A673 (cell line): ENCODE measurements at regions not wholly inside any gene's neighbourhood (a gene's known extent, or its start where the extent isn't known, plus 50 kb on each side); places are given as distances from the start of the nearest gene placed in this dataset.

Source experiments
- BruUV-seq: library from RNA; stranded (reverse); fragments of 400-500 nt; replicated peaks from 2 replicates; lab custom pipeline; 2021; lab: Mats Ljungman, UMichigan
- CTCF ChIA-PET: fragments of 300-600 bp; sonication (Branson Sonifier 250); formaldehyde crosslinking; loops from one replicate; lab custom pipeline; 2022; ENCODE audit warnings: antibody characterized with exemption; lab: Charles Lee
- POLR2A ChIA-PET: fragments of 300-600 bp; sonication (Branson Sonifier 250); formaldehyde crosslinking; loops from one replicate; lab custom pipeline; 2022; ENCODE audit warnings: antibody characterized with exemption; ENCODE audit not compliant: low non-redundant PET; lab: Charles Lee
- DNase-seq: peaks from one replicate; pipeline ENCODE4 v3.0.0-alpha.2; 2015; ENCODE audit warnings: low spot score
- H3K27ac ChIP-seq: fragments of 200-600 bp; sonication (generic); 2 replicates; pipeline ENCODE4 v1.5.1; 2016; ENCODE audit warnings: mixed run types, low read depth, mild to moderate bottlenecking, mixed read lengths, antibody characterized with exemption, low read length; ENCODE audit not compliant: poor library complexity, severe bottlenecking
- H3K27me3 ChIP-seq: fragments of 200-600 bp; sonication (generic); replicated peaks from 2 replicates; pipeline ENCODE4 v1.6.1; 2017; ENCODE audit warnings: mixed run types, low read depth, mild to moderate bottlenecking, mixed read lengths, antibody characterized with exemption, low read length; ENCODE audit not compliant: insufficient read depth, poor library complexity
- H3K36me3 ChIP-seq: fragments of 200-600 bp; sonication (generic); 2 replicates; pipeline ENCODE4 v1.6.1; 2016; ENCODE audit warnings: mixed run types, mild to moderate bottlenecking, mixed read lengths, antibody characterized with exemption, low read length; ENCODE audit not compliant: insufficient read depth, poor library complexity, severe bottlenecking
- H3K4me1 ChIP-seq: fragments of 200-600 bp; sonication (generic); 2 replicates; pipeline ENCODE4 v1.6.1; 2017; ENCODE audit warnings: mixed run types, mild to moderate bottlenecking, mixed read lengths, antibody characterized with exemption, low read length; ENCODE audit not compliant: insufficient read depth, poor library complexity, severe bottlenecking
- H3K4me3 ChIP-seq: fragments of 200-600 bp; sonication (generic); 2 replicates; pipeline ENCODE4 v1.5.1; 2016; ENCODE audit warnings: low read depth, mixed run types, mild to moderate bottlenecking, mixed read lengths, low read length; ENCODE audit not compliant: poor library complexity, severe bottlenecking
- H3K9me3 ChIP-seq: fragments of 200-600 bp; sonication (generic); 2 replicates; pipeline ENCODE4 v1.6.1; 2016; ENCODE audit warnings: mixed run types, low read depth, mild to moderate bottlenecking, mixed read lengths, antibody characterized with exemption, low read length; ENCODE audit not compliant: poor library complexity, severe bottlenecking
- EZH2 ChIP-seq: fragments of 200-600 bp; sonication (generic); IDR thresholded peaks from 2 replicates; pipeline ENCODE4 v1.6.1; 2017; ENCODE audit warnings: borderline replicate concordance, low read depth, mild to moderate bottlenecking, mixed read lengths, antibody characterized with exemption, low read length; ENCODE audit not compliant: poor library complexity, severe bottlenecking
- intact Hi-C: fragments of 100-400 bp; cut with micrococcal nuclease; formaldehyde crosslinking; loops from one replicate; pipeline ENCODE4 v1.10.0; 2022; ENCODE audit not compliant: unreplicated experiment
- TF ChIP-seq, protein P1 (sequence below): fragments of 300-800, 200-600 bp; sonication (generic); conservative IDR thresholded peaks from 2 replicates; pipeline ENCODE4 v1.5.1; 2017; ENCODE audit warnings: low read depth, mild to moderate bottlenecking, antibody characterized with exemption, low read length, moderate library complexity, mixed read lengths

DNA sequence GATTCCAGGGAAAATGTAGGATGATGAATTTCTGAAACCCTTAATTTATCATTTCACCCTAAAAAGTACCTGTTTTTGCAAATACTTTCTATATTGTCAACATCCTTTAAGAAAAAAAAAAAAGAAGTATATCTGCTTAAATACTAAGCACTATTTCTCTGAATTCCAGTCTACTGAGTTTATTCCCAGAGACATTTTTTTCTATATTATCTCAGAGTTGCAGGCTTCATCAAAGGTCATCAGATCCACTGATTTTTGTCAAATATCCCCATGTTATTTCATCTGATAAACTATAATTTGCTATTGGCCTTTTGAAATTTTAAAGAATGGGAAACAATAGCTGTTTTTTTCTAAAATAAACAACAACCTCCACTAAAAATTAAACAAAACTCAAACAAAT is 357.6 kb upstream of the ID4 start:
- Histone ChIP-seq H3K27me3 (no peaks in the 10 kb centered on the region), H3K9me3 (no peaks in the 10 kb centered on the region), H3K4me1 (no peaks in the 10 kb centered on the region), H3K4me3 (no peak overlapping the region), H3K36me3 (no peaks in the 10 kb centered on the region), H3K27ac (no peak overlapping the region)
- intact Hi-C loops: no loop called here
- no TSS peak for BruUV-seq
- POLR2A ChIA-PET: no interaction called here
- CTCF ChIA-PET: no interaction called here
- DNase-seq: no peak
- TF ChIP-seq, protein P1, sequence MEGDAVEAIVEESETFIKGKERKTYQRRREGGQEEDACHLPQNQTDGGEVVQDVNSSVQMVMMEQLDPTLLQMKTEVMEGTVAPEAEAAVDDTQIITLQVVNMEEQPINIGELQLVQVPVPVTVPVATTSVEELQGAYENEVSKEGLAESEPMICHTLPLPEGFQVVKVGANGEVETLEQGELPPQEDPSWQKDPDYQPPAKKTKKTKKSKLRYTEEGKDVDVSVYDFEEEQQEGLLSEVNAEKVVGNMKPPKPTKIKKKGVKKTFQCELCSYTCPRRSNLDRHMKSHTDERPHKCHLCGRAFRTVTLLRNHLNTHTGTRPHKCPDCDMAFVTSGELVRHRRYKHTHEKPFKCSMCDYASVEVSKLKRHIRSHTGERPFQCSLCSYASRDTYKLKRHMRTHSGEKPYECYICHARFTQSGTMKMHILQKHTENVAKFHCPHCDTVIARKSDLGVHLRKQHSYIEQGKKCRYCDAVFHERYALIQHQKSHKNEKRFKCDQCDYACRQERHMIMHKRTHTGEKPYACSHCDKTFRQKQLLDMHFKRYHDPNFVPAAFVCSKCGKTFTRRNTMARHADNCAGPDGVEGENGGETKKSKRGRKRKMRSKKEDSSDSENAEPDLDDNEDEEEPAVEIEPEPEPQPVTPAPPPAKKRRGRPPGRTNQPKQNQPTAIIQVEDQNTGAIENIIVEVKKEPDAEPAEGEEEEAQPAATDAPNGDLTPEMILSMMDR: no peak
- no peak for TF ChIP-seq EZH2

DNA sequence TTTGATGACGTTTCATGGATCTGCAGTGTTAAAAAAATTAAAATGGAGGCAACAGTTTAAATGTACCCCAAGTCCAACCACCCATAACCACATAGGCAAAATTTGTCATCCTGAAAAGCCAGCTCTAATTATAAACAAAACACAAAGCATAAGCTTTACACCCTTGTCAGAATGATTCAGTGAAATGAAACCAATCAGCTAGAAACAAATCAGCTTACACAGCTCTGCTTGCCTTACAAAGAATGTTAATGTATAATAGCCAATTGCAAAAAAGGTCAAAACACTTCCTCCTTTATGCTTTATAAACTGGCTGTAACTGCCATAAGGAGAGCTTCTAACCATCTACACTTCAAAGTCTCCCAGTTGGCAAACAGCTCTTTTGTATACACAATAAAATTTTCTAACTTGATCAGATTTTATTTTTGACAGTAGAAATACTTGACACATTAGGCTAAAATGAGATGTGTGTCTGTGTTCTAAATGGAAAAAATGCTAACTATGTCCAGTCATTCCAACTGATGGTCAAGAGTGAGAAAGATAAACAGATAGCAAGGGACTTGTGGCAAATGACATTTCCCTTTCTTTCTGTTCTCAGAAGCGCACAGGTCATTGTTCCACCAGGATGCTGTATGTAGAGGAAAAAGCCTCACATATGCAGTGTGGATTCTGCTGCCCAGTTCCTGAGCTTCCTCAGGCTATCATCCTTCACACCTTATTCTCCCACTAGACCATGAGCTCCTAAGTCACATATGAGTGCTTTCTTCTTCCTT is 344.3 kb upstream of the ID4 start:
- intact Hi-C loops: no loop called here
- no peaks in the 10 kb centered on the region for H3K4me1 ChIP-seq
- no peak overlapping the region for H3K4me3 ChIP-seq
- ChIA-PET CTCF (no interaction called here), POLR2A (no interaction called here)
- DNase-seq: no peak
- no peaks in the 10 kb centered on the region for H3K36me3 ChIP-seq
- no TSS peak for BruUV-seq
- no peaks in the 10 kb centered on the region for H3K27me3 ChIP-seq
- TF ChIP-seq, protein P1: no peak
- TF ChIP-seq EZH2: no peak
- no peaks in the 10 kb centered on the region for H3K9me3 ChIP-seq
- no peak overlapping the region for H3K27ac ChIP-seq

DNA sequence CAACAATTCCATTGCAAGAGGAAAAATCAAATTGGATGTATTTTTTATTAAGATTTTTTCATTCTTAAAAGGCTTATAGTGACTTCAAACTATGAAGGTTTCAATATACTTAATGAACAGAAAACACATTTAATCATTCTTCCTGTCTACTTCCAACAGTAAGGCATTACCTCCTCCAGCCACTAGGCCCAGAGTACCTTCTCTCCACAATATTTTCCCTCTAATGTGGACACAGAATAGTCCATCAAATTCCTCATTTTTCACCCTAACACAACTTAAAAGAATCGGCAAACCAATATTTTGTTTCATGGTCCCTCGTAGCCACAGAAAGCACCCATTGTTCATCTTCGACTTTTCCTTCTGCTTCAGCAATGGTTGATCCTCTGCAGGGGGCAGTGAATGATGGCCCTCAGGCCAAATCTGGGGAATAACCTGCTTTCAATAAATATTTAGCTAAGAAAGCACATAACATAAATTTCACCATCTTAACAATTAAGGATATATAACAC is 335.4 kb upstream of the ID4 start:
- Histone ChIP-seq H3K4me3 (no peak overlapping the region), H3K4me1 (no peaks in the 10 kb centered on the region), H3K27ac (no peak overlapping the region), H3K27me3 (no peaks in the 10 kb centered on the region), H3K9me3 (peaks cover 21% of the 10 kb centered on the region), H3K36me3 (no peaks in the 10 kb centered on the region)
- intact Hi-C loops: no loop called here
- ChIA-PET POLR2A (no interaction called here), CTCF (no interaction called here)
- TF ChIP-seq, protein P1: no peak; the same call in 1 of the 2 replicates
- no peak for TF ChIP-seq EZH2
- no peak for DNase-seq
- BruUV-seq: no TSS peak
